ENCODE measurements at regions not wholly inside any gene's neighbourhood (a gene's known extent, or its start where the extent isn't known, plus 50 kb on each side); places are given as distances from the start of the nearest gene placed in this dataset.

DNA sequence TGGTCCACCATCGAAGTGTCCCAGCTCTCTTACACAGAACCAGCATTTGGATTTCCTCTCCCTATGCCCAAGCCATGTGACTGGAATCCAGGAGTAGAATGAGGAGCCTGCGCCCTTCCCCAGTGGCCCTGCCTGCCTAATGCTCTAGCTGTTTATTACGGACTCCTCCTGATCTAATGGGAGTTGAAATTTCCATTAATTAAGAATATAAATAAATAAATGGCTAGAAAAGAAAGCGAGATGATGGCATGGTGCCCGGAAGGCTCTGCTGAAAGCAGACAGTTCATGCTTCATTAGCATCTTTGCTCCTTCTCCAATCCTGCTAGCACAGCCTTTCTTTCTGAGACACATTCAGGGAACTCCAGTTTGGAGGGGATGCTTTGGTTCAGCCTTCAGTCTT is 216.2 kb downstream of the SEC16B start:
- Histone ChIP-seq H3K36me3 (ENCODE audit: control insufficient read depth in 1 of 2, insufficient read depth in 2 of 2, low read depth in 1 of 2, low read length in 2 of 2) (no peaks in the 10 kb centered on the region), H2AFZ (ENCODE audit: low read depth, low read length) (no peak overlapping the region), H4K91ac (ENCODE audit: low read length) (no peak overlapping the region), H3K9me3 (ENCODE audit: control insufficient read depth, low read length) (no peaks in the 10 kb centered on the region), H2AK5ac (ENCODE audit: low read length, severe bottlenecking) (no peak overlapping the region), H3K4ac (ENCODE audit: low read depth in 1 of 2, low read length in 2 of 2) (no peak overlapping the region), H2BK15ac (ENCODE audit: low read depth, poor library complexity, severe bottlenecking) (no peak overlapping the region), H3K9ac (ENCODE audit: low read length) (no peak overlapping the region), H3K14ac (ENCODE audit: low read length in 2 of 2) (no peak overlapping the region), H3K27ac (ENCODE audit: low read length, poor library complexity, severe bottlenecking) (no peak overlapping the region), H3K27me3 (ENCODE audit: control insufficient read depth in 1 of 2, insufficient read depth in 1 of 2, low read length in 2 of 2) (peaks cover 0 to 23% of the 10 kb centered on the region in 2 experiments), H2BK5ac (ENCODE audit: low read depth, low read length, poor library complexity, severe bottlenecking) (no peak overlapping the region), H3K4me2 (ENCODE audit: low read length, poor library complexity, severe bottlenecking) (no peak overlapping the region), H3K79me1 (replicated peaks; ENCODE audit: low read length, poor library complexity, severe bottlenecking) (no peaks in the 10 kb centered on the region), H4K8ac (ENCODE audit: low read length) (no peak overlapping the region), H3K18ac (ENCODE audit: low read depth in 1 of 2, low read length in 2 of 2) (no peak overlapping the region), H3K4me3 (ENCODE audit: insufficient read depth in 1 of 2, low read depth in 1 of 2, low read length in 2 of 2) (no peak overlapping the region), H2BK12ac (ENCODE audit: low read length in 2 of 2) (no peak overlapping the region), H3K23ac (ENCODE audit: low read length in 2 of 2) (no peak overlapping the region), H2BK120ac (ENCODE audit: low read depth, low read length) (no peak overlapping the region), H3K4me1 (ENCODE audit: control insufficient read depth, insufficient read depth, low read depth, low read length) (no peaks in the 10 kb centered on the region)
- no peak for DNase-seq
- whole genome bisulfite sequencing = 84% methylated on average over 4 of the region's 5 CpGs

DNA sequence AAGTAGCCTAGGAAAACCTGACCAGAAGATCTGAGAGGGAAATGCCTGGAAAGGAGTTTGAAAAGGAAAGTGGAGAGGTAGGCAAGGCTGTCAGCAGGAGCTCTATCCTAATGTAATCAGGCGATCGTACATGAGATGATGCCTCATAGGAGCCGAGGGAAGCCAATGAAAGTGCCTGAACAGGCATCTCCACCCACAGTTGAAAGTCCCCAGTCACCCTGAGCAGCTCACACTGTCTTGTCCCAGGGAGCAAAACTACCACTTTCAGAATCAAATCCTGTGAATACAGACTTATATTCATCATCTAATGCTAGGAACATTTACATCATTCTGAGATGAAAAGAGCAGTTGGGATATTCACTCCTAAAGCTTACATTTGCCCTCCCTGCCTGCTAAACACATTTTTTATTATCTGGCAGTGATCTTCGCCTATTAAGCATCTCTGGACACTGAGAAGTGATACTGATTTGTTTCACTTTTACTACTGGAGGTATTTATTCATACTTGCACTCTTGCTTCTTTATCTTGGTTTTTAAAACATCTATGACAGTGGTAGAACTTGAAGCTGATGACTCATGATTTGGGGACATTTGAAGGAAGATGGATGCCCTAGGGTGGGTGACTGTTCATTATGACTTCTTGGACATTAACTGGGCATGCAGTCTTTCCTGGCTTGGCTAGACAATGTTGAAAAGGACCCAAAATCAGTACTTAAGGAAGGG is 221.6 kb downstream of the SEC16B start:
- H3K9me3 ChIP-seq (ENCODE audit: control insufficient read depth, low read length) = no peaks in the 10 kb centered on the region
- no peaks in the 10 kb centered on the region for H3K36me3 ChIP-seq (ENCODE audit: control insufficient read depth in 1 of 2, insufficient read depth in 2 of 2, low read depth in 1 of 2, low read length in 2 of 2)
- no peak overlapping the region for H4K91ac ChIP-seq (ENCODE audit: low read length)
- no peak overlapping the region for H2AK5ac ChIP-seq (ENCODE audit: low read length, severe bottlenecking)
- H3K4me2 ChIP-seq (ENCODE audit: low read length, poor library complexity, severe bottlenecking) = no peak overlapping the region
- H3K4ac ChIP-seq (ENCODE audit: low read depth in 1 of 2, low read length in 2 of 2) = no peak overlapping the region
- H3K4me3 ChIP-seq (ENCODE audit: insufficient read depth in 1 of 2, low read depth in 1 of 2, low read length in 2 of 2) = no peak overlapping the region
- no peak overlapping the region for H3K18ac ChIP-seq (ENCODE audit: low read depth in 1 of 2, low read length in 2 of 2)
- H3K4me1 ChIP-seq (ENCODE audit: control insufficient read depth, insufficient read depth, low read depth, low read length) = no peaks in the 10 kb centered on the region
- H3K9ac ChIP-seq (ENCODE audit: low read length) = no peak overlapping the region
- no peak overlapping the region for H2BK12ac ChIP-seq (ENCODE audit: low read length in 2 of 2)
- 86% methylated on average over 3 of the region's 4 CpGs for WGBS
- no peaks in the 10 kb centered on the region for H3K27me3 ChIP-seq (ENCODE audit: control insufficient read depth in 1 of 2, insufficient read depth in 1 of 2, low read length in 2 of 2)
- H4K8ac ChIP-seq (ENCODE audit: low read length) = no peak overlapping the region
- H3K23ac ChIP-seq (ENCODE audit: low read length in 2 of 2) = no peak overlapping the region
- no peak overlapping the region for H2BK5ac ChIP-seq (ENCODE audit: low read depth, low read length, poor library complexity, severe bottlenecking)
- H3K14ac ChIP-seq (ENCODE audit: low read length in 2 of 2) = no peak overlapping the region
- no peak for DNase-seq
- H2AFZ ChIP-seq (ENCODE audit: low read depth, low read length) = no peak overlapping the region
- H2BK15ac ChIP-seq (ENCODE audit: low read depth, poor library complexity, severe bottlenecking) = no peak overlapping the region
- H2BK120ac ChIP-seq (ENCODE audit: low read depth, low read length) = no peak overlapping the region
- H3K79me1 ChIP-seq (replicated peaks; ENCODE audit: low read length, poor library complexity, severe bottlenecking) = no peaks in the 10 kb centered on the region
- no peak overlapping the region for H3K27ac ChIP-seq (ENCODE audit: low read length, poor library complexity, severe bottlenecking)

DNA sequence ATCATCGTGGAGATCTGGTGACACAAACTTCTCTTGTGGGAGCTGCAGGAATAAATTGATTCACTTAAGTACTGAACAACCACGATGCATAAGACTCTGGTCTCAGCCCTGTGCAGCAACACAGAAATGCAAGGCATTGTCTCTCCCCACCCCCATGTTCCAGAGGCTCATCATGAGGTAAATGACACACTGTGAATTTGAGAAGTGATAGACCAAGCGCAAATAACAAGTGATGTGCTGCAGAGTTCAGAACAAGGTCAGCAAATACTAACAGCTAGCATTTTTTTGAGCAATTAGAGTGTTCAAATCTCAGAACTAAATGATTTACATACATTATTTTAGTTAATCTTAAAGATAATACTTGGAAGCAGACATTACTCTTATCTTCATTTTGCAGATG is 223.7 kb downstream of the SEC16B start:
- no peaks in the 10 kb centered on the region for H3K36me3 ChIP-seq (ENCODE audit: control insufficient read depth in 1 of 2, insufficient read depth in 2 of 2, low read depth in 1 of 2, low read length in 2 of 2)
- no peak overlapping the region for H3K18ac ChIP-seq (ENCODE audit: low read depth in 1 of 2, low read length in 2 of 2)
- H3K9me3 ChIP-seq (ENCODE audit: control insufficient read depth, low read length) = no peaks in the 10 kb centered on the region
- WGBS = 82% methylated on average over 3 of the region's 3 CpGs
- no peak overlapping the region for H2BK15ac ChIP-seq (ENCODE audit: low read depth, poor library complexity, severe bottlenecking)
- no peak overlapping the region for H2BK12ac ChIP-seq (ENCODE audit: low read length in 2 of 2)
- no peak overlapping the region for H2AFZ ChIP-seq (ENCODE audit: low read depth, low read length)
- H3K4me2 ChIP-seq (ENCODE audit: low read length, poor library complexity, severe bottlenecking) = no peak overlapping the region
- H3K4me1 ChIP-seq (ENCODE audit: control insufficient read depth, insufficient read depth, low read depth, low read length) = no peaks in the 10 kb centered on the region
- H3K4me3 ChIP-seq (ENCODE audit: insufficient read depth in 1 of 2, low read depth in 1 of 2, low read length in 2 of 2) = no peak overlapping the region
- H2BK120ac ChIP-seq (ENCODE audit: low read depth, low read length) = no peak overlapping the region
- no peak overlapping the region for H2BK5ac ChIP-seq (ENCODE audit: low read depth, low read length, poor library complexity, severe bottlenecking)
- no peak overlapping the region for H4K8ac ChIP-seq (ENCODE audit: low read length)
- H2AK5ac ChIP-seq (ENCODE audit: low read length, severe bottlenecking) = no peak overlapping the region
- no peaks in the 10 kb centered on the region for H3K27me3 ChIP-seq (ENCODE audit: control insufficient read depth in 1 of 2, insufficient read depth in 1 of 2, low read length in 2 of 2)
- no peaks in the 10 kb centered on the region for H3K79me1 ChIP-seq (replicated peaks; ENCODE audit: low read length, poor library complexity, severe bottlenecking)
- DNase-seq = no peak
- H3K9ac ChIP-seq (ENCODE audit: low read length) = no peak overlapping the region
- H4K91ac ChIP-seq (ENCODE audit: low read length) = no peak overlapping the region
- H3K23ac ChIP-seq (ENCODE audit: low read length in 2 of 2) = no peak overlapping the region
- no peak overlapping the region for H3K4ac ChIP-seq (ENCODE audit: low read depth in 1 of 2, low read length in 2 of 2)
- no peak overlapping the region for H3K27ac ChIP-seq (ENCODE audit: low read length, poor library complexity, severe bottlenecking)
- H3K14ac ChIP-seq (ENCODE audit: low read length in 2 of 2) = no peak overlapping the region

GRCh38 chr1:177744906-177745305 is 225.0 kb downstream of the SEC16B start:
- Histone ChIP-seq H2BK15ac (ENCODE audit: low read depth, poor library complexity, severe bottlenecking) (no peak overlapping the region), H2BK12ac (ENCODE audit: low read length in 2 of 2) (no peak overlapping the region), H3K4me1 (ENCODE audit: control insufficient read depth, insufficient read depth, low read depth, low read length) (no peaks in the 10 kb centered on the region), H3K9me3 (ENCODE audit: control insufficient read depth, low read length) (no peaks in the 10 kb centered on the region), H3K79me1 (replicated peaks; ENCODE audit: low read length, poor library complexity, severe bottlenecking) (no peaks in the 10 kb centered on the region), H3K36me3 (ENCODE audit: control insufficient read depth in 1 of 2, insufficient read depth in 2 of 2, low read depth in 1 of 2, low read length in 2 of 2) (no peaks in the 10 kb centered on the region), H4K91ac (ENCODE audit: low read length) (no peak overlapping the region), H4K8ac (ENCODE audit: low read length) (no peak overlapping the region), H3K27ac (ENCODE audit: low read length, poor library complexity, severe bottlenecking) (no peak overlapping the region), H3K4me2 (ENCODE audit: low read length, poor library complexity, severe bottlenecking) (no peak overlapping the region), H3K4ac (ENCODE audit: low read depth in 1 of 2, low read length in 2 of 2) (no peak overlapping the region), H2AK5ac (ENCODE audit: low read length, severe bottlenecking) (no peak overlapping the region), H3K27me3 (ENCODE audit: control insufficient read depth in 1 of 2, insufficient read depth in 1 of 2, low read length in 2 of 2) (no peaks in the 10 kb centered on the region), H3K9ac (ENCODE audit: low read length) (no peak overlapping the region), H2BK5ac (ENCODE audit: low read depth, low read length, poor library complexity, severe bottlenecking) (no peak overlapping the region), H2BK120ac (ENCODE audit: low read depth, low read length) (no peak overlapping the region), H3K14ac (ENCODE audit: low read length in 2 of 2) (no peak overlapping the region), H3K23ac (ENCODE audit: low read length in 2 of 2) (no peak overlapping the region), H3K18ac (ENCODE audit: low read depth in 1 of 2, low read length in 2 of 2) (no peak overlapping the region), H2AFZ (ENCODE audit: low read depth, low read length) (no peak overlapping the region), H3K4me3 (ENCODE audit: insufficient read depth in 1 of 2, low read depth in 1 of 2, low read length in 2 of 2) (no peak overlapping the region)
- no peak for DNase-seq
- WGBS = 89% methylated on average over 1 of the region's 1 CpG

All from mesenchymal stem cell (in vitro differentiated cells and primary cell).